ENCODE measurements at regions not wholly inside any gene's neighbourhood (a gene's known extent, or its start where the extent isn't known, plus 50 kb on each side); places are given as distances from the start of the nearest gene placed in this dataset.

DNA sequence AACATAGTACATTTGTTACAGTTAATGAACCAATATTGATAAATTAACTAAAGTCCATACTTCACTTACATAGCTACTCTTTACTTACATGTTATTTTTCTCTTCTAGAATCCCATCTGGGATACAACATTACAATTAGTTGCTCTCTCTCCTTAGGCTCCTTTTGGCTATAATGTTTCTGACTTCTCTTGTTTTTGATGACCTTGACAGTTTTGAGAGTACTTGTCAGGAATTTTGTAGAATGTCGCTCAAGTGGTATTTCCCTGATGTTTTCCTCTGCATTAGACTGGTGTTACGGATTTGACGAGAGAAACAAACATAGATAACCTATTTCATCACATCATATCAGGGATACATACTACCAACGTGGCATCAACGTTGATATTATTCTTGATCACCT, 925.4 kb upstream of the TMPRSS15 start:
- TF ChIP-seq, protein P1, sequence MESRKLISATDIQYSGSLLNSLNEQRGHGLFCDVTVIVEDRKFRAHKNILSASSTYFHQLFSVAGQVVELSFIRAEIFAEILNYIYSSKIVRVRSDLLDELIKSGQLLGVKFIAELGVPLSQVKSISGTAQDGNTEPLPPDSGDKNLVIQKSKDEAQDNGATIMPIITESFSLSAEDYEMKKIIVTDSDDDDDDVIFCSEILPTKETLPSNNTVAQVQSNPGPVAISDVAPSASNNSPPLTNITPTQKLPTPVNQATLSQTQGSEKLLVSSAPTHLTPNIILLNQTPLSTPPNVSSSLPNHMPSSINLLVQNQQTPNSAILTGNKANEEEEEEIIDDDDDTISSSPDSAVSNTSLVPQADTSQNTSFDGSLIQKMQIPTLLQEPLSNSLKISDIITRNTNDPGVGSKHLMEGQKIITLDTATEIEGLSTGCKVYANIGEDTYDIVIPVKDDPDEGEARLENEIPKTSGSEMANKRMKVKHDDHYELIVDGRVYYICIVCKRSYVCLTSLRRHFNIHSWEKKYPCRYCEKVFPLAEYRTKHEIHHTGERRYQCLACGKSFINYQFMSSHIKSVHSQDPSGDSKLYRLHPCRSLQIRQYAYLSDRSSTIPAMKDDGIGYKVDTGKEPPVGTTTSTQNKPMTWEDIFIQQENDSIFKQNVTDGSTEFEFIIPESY (IDR thresholded peaks at IDR 0.05; ENCODE audit: extremely low read depth, insufficient replicate concordance, low read length) = no peak
- no peak for TF ChIP-seq SRF (IDR thresholded peaks at IDR 0.05; ENCODE audit: low read depth)
- TF ChIP-seq, protein P2, sequence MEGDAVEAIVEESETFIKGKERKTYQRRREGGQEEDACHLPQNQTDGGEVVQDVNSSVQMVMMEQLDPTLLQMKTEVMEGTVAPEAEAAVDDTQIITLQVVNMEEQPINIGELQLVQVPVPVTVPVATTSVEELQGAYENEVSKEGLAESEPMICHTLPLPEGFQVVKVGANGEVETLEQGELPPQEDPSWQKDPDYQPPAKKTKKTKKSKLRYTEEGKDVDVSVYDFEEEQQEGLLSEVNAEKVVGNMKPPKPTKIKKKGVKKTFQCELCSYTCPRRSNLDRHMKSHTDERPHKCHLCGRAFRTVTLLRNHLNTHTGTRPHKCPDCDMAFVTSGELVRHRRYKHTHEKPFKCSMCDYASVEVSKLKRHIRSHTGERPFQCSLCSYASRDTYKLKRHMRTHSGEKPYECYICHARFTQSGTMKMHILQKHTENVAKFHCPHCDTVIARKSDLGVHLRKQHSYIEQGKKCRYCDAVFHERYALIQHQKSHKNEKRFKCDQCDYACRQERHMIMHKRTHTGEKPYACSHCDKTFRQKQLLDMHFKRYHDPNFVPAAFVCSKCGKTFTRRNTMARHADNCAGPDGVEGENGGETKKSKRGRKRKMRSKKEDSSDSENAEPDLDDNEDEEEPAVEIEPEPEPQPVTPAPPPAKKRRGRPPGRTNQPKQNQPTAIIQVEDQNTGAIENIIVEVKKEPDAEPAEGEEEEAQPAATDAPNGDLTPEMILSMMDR (IDR thresholded peaks at IDR 0.05 in 2 of 3, conservative IDR thresholded peaks at IDR 0.05 in 1 of 3; ENCODE audit: borderline replicate concordance in 1 of 3, insufficient read depth in 1 of 3, low read depth in 2 of 3, low read length in 2 of 3) = no peak
- no peak for TF ChIP-seq JUND (IDR thresholded peaks at IDR 0.05)
- TF ChIP-seq YY1 (IDR thresholded peaks at IDR 0.05; ENCODE audit: extremely low read depth, insufficient replicate concordance, low read depth, low read length) = no peak
- no peak for TF ChIP-seq EZH2 (IDR thresholded peaks at IDR 0.05)
- TF ChIP-seq, protein P3, sequence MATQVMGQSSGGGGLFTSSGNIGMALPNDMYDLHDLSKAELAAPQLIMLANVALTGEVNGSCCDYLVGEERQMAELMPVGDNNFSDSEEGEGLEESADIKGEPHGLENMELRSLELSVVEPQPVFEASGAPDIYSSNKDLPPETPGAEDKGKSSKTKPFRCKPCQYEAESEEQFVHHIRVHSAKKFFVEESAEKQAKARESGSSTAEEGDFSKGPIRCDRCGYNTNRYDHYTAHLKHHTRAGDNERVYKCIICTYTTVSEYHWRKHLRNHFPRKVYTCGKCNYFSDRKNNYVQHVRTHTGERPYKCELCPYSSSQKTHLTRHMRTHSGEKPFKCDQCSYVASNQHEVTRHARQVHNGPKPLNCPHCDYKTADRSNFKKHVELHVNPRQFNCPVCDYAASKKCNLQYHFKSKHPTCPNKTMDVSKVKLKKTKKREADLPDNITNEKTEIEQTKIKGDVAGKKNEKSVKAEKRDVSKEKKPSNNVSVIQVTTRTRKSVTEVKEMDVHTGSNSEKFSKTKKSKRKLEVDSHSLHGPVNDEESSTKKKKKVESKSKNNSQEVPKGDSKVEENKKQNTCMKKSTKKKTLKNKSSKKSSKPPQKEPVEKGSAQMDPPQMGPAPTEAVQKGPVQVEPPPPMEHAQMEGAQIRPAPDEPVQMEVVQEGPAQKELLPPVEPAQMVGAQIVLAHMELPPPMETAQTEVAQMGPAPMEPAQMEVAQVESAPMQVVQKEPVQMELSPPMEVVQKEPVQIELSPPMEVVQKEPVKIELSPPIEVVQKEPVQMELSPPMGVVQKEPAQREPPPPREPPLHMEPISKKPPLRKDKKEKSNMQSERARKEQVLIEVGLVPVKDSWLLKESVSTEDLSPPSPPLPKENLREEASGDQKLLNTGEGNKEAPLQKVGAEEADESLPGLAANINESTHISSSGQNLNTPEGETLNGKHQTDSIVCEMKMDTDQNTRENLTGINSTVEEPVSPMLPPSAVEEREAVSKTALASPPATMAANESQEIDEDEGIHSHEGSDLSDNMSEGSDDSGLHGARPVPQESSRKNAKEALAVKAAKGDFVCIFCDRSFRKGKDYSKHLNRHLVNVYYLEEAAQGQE (IDR thresholded peaks at IDR 0.05; ENCODE audit: low read depth) = no peak

Measured in HCT116 (cell line).